IPS DF 4.7 (cell line): ENCODE measurements at regions not wholly inside any gene's neighbourhood (a gene's known extent, or its start where the extent isn't known, plus 50 kb on each side); places are given as distances from the start of the nearest gene placed in this dataset.

Source experiments
- DNase-seq: peaks from one replicate; pipeline ENCODE4 v3.0.0-alpha.2; 2013; ENCODE audit warnings: low spot score; ENCODE audit errors: extremely low read depth

GRCh38 chr2:195606179-195606578, 50.8 kb upstream of the SLC39A10 start:
- DNase-seq: no peak

DNA sequence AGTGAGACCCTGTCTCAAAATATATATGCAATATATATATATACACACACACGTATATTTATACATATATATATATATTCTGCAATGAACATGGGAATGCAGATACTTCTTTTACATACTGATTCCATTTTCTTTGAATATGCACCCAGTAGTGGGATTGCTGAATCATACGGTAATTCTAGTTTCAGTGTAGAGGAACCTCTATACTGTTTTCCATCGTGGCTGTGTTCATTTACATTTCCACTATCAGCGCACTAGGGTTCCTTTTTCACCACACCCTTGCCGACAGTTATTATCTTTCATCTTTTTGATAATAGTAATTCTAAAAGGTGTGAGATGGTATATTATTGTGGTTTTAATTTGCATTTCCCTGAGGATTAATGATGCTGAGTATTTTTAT, 52.3 kb upstream of the SLC39A10 start:
- DNase-seq: no peak

GRCh38 chr2:195603998-195604397, 53.0 kb upstream of the SLC39A10 start:
- DNase-seq: no peak

- DNase-seq: no peak
Measured at GRCh38 chr2:195603408-195603807, 53.6 kb upstream of the SLC39A10 start.

DNA sequence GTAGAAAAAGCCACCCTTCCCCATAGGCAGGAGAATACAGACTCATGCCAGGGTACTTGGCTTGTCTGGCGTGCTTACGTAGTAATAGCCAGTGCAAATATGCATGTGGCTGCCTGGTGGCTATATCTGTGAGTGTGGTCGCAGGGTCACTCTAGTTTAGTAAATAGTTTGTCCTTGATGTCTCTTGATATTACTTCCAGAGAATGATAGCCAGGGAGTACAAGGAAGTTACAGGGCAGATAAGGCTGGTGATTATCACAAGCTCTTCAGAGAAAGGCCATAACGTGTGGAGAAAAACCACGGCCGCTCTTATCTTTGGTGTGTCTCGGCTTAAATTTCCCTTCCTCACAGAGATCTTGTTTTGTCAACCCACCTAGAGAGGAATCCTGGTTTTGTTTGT, 54.3 kb upstream of the SLC39A10 start:
- DNase-seq: no peak

DNA sequence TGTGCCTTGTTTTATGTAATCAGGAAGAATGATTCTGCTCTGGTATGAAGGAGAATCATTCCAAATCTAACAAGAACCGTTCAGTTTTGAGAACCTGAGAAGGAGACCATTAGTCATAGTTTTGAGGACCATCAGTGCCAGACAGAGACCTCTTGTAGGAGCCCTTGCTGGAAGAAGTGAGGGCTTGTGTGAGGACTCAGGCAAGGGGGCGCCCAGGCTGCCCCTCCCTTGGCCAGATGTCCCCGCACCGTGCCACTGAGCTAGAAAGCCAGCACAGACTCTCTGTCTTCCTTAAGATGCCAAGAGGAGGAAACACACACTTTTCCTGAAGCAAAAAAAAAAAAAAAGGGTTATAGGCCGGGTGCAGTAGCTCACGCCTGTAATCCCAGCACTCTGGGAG, 55.7 kb upstream of the SLC39A10 start:
- no peak for DNase-seq

GRCh38 chr2:195600778-195601177, 56.2 kb upstream of the SLC39A10 start:
- DNase-seq: no peak

DNA sequence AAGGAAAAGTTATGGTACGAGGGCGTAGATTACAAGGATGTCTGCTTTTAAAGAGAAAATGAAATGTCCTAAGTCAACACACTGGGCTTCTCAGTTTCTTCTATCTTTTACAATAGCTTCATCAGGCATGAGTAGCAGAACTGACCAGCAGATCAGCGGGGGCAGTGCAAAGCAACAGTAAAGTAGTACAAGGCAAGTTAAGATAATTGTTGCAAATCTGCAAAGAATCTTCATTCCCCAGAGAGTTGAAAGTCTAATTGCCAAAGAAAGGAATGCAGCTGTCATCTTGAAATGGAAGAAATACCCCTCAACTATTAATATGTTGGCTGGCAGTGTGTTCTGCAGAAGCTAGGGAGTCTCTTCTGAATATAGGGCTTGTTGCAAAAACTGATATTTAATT, 60.2 kb upstream of the SLC39A10 start:
- no peak for DNase-seq

DNA sequence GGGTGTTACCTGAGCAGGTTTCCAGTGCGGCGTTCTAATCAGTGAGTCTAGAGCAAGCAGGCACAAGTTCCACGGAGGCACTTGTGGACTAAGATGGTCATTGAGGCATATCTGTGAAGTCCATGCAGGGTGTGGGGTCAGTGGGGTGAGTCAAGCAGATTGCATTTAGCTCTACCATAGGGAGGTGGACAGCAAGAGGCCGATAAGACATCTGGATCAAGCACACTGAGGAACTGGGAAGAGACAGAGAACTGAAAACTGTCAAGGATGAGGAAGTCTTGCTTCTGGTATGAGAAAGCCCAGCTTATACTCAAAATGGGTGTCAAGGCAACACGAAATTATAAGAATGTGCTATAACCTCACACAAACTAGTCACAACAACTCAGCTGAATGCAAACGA, 61.2 kb upstream of the SLC39A10 start:
- DNase-seq: no peak

GRCh38 chr2:195594919-195595694, 61.9 kb upstream of the SLC39A10 start:
- DNase-seq: no peak

- no peak for DNase-seq
Measured at GRCh38 chr2:195594248-195594647, 62.8 kb upstream of the SLC39A10 start.

GRCh38 chr2:195592105-195592504, 64.9 kb upstream of the SLC39A10 start:
- no peak for DNase-seq

- DNase-seq: no peak
Measured at GRCh38 chr2:195590861-195591205, 66.2 kb upstream of the SLC39A10 start.

GRCh38 chr2:195590199-195590860, 66.7 kb upstream of the SLC39A10 start:
- no peak for DNase-seq

GRCh38 chr2:195587966-195588365, 69.1 kb upstream of the SLC39A10 start:
- DNase-seq: no peak

- DNase-seq: peak; percentile 36
Measured at GRCh38 chr2:195586062-195586714, 70.8 kb upstream of the SLC39A10 start.

DNA sequence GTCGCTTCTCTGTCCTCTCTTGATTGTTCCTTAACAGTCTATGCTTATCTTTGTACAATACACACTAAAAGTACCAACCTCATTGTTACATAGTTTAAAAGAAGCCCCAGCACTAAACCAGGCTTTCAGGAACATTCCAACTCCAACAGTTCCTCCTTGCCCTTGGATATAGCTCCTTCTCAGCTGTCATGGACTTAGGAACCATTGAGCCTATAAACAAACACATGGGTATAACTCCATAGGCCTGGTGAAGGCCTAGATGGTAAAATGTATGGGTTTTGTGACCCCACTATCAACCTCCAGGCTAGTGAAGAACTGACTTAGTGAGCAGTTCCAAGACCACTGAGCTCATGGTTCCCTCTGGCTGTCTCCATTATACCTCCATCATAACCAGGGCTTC, 74.8 kb upstream of the SLC39A10 start:
- DNase-seq: no peak

DNA sequence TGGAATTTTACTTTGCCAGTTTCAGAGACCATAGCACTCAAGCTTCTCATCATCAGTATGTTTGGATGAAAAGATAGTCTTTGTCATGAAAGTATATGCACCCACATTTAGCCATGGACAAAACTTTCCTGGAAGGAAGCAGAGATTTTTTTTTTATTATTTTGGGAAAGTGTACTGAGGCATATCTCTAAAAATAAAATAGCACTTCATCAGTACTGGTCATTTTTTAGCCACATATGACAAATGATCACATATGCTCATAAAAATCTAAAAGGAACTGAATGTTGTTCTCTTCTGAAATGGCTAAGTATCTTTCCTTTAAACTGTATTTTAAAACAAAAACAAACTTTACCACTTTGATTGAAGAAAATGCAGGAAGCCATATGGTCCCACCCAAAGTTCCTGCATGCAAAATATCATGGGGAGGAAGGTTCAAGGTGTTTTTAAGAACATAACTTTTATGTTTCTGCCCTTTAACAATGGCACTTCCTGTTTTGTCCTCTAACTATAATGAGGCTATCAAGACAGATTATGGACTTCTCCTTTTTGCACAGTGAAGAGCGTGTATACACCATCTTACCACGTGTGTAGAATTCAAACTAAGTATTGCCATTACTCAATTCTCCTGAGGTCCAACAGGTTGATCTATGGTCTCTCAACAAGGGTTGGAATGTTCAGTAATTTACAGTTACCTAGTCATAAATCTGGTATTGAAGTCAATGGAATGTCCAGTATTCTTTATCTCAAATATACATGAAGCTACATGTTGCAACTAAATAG, 77.1 kb upstream of the SLC39A10 start:
- no peak for DNase-seq

DNA sequence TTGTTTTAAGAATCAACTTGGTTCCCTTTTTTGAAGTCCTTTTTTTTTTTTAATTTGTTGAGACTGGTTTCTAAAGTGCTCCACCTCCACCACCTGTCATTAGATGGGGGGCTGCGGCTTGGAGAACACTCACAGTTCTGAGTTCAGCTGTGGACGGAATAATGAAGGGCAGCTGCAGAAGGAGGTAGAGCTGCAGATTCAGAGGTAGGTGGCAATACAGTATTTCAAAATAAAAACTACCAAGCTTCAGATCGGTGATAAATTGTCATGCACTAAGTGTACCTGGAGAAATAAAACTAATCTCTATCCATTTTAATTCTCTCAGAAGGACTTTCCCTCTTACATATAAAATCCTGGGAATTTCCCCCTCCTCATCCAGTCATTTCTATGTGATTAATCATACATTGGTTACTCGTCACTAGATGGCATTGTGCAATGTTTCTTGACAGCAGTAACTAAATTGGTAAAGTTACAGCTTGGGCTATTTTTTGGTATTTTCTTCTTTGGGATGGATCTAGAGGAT, 81.1 kb upstream of the SLC39A10 start:
- no peak for DNase-seq

- DNase-seq: no peak
Measured at GRCh38 chr2:195575016-195575415, 82.0 kb upstream of the SLC39A10 start.

- DNase-seq: no peak
Measured at GRCh38 chr2:195574312-195574711, 82.7 kb upstream of the SLC39A10 start.
